ENCODE measurements at regions not wholly inside any gene's neighbourhood (a gene's known extent, or its start where the extent isn't known, plus 50 kb on each side); places are given as distances from the start of the nearest gene placed in this dataset.
A peak's percentile ranks its signal among the peaks of the same experiment; 100 is the strongest.

- Mint-ChIP-seq H3K27me3 (no peaks in the 10 kb centered on the region), H3K4me1 (no peaks in the 10 kb centered on the region), H3K36me3 (no peaks in the 10 kb centered on the region), H3K9me3 (no peaks in the 10 kb centered on the region), H3K4me3 (no peak overlapping the region), H3K27ac (no peak overlapping the region)
- ATAC-seq (replicated peaks) = no peak
- DNase-seq = no peak
Observed at GRCh38 chr9:80883426-80883825, 805.9 kb downstream of the TLE1 start.

DNA sequence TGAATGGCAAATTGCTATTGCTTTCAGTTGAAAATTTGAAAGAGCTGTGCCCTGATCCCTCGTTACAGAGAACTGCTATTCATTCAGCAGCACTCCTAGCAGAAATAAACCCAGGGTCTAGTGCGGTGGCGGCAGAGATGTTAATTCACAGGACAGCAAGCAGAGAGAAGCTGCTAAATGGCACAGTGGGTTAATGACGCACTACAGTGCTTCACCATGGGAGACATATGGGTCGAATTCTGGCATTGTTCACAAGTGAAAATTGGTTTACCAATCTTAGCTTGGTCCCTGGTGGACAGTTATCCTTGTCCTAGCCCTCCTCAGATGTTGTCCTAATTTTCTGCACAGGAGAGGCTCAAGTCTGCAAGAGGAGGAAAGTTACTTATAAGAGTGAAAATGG is 807.4 kb downstream of the TLE1 start:
- Mint-ChIP-seq H3K27ac (no peak overlapping the region), H3K27me3 (no peaks in the 10 kb centered on the region), H3K4me3 (no peak overlapping the region), H3K4me1 (no peaks in the 10 kb centered on the region), H3K9me3 (no peaks in the 10 kb centered on the region), H3K36me3 (no peaks in the 10 kb centered on the region)
- DNase-seq (no peak), ATAC-seq (replicated peaks) (no peak)

- no peaks in the 10 kb centered on the region for H3K27me3 Mint-ChIP-seq
- H3K4me1 Mint-ChIP-seq = no peaks in the 10 kb centered on the region
- no peak overlapping the region for H3K27ac Mint-ChIP-seq
- H3K4me3 Mint-ChIP-seq = no peak overlapping the region
- ATAC-seq (replicated peaks) (no peak), DNase-seq (no peak)
- no peaks in the 10 kb centered on the region for H3K9me3 Mint-ChIP-seq
- no peaks in the 10 kb centered on the region for H3K36me3 Mint-ChIP-seq
Observed at GRCh38 chr9:80881320-80881719, 808.0 kb downstream of the TLE1 start.

DNA sequence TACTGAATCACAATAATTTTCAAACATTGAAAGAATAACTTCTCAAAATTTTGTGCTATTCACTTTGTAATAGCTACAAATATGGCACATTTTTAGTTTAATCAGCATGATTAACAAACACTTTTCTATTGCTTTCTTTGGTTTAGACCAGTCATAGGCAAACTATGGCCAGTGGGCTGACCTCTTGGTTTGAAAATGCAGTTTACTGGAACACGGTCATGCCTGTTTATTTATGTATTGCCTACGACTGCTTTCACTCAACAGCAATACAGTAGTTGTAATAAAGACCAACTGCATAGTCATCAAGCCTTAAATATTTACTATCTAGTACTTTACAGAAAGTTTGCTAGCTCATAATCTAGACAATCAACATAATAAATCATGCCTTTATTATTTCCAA is 810.8 kb downstream of the TLE1 start:
- H3K27ac Mint-ChIP-seq = no peak overlapping the region
- DNase-seq (no peak), ATAC-seq (replicated peaks) (no peak)
- no peak overlapping the region for H3K4me3 Mint-ChIP-seq
- H3K4me1 Mint-ChIP-seq = no peaks in the 10 kb centered on the region
- no peaks in the 10 kb centered on the region for H3K9me3 Mint-ChIP-seq
- peaks cover 0 to 6% of the 10 kb centered on the region in 2 donors for H3K27me3 Mint-ChIP-seq
- no peaks in the 10 kb centered on the region for H3K36me3 Mint-ChIP-seq

DNA sequence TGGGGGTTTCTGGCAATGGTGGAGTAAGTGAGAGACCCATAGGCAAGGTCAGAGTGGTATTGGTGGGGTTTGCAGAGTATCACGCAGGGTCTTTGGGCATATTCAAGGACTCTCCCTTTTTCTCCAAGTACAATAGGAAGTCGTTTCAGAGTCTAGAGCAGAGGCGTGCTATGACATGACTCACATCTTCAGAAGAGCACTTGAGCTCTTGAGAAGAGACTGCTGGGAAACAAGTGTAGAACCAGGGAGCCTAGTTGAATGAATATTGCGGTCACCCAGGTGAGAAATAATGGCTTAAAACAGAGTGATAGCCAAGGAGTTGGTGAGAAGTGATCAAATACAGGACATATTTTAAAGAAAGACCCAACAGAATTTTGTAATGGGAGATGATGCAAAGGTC is 813.4 kb downstream of the TLE1 start:
- no peak for ATAC-seq (replicated peaks)
- Mint-ChIP-seq H3K27ac (no peak overlapping the region), H3K36me3 (no peaks in the 10 kb centered on the region), H3K4me1 (no peaks in the 10 kb centered on the region), H3K4me3 (no peak overlapping the region), H3K9me3 (no peaks in the 10 kb centered on the region), H3K27me3 (peaks cover 0 to 6% of the 10 kb centered on the region in 2 donors)
- no peak for DNase-seq

GRCh38 chr9:80874276-80874675 is 815.1 kb downstream of the TLE1 start:
- H3K27ac Mint-ChIP-seq = no peak overlapping the region
- H3K4me1 Mint-ChIP-seq = no peaks in the 10 kb centered on the region
- H3K9me3 Mint-ChIP-seq = no peaks in the 10 kb centered on the region
- DNase-seq (no peak), ATAC-seq (replicated peaks) (no peak)
- peaks cover 0 to 6% of the 10 kb centered on the region in 2 donors for H3K27me3 Mint-ChIP-seq
- no peaks in the 10 kb centered on the region for H3K36me3 Mint-ChIP-seq
- no peak overlapping the region for H3K4me3 Mint-ChIP-seq

GRCh38 chr9:80873861-80874260 is 815.5 kb downstream of the TLE1 start:
- peaks cover 0 to 6% of the 10 kb centered on the region in 2 donors for H3K27me3 Mint-ChIP-seq
- H3K4me1 Mint-ChIP-seq = no peaks in the 10 kb centered on the region
- ATAC-seq (replicated peaks) (no peak), DNase-seq (no peak)
- no peak overlapping the region for H3K27ac Mint-ChIP-seq
- H3K9me3 Mint-ChIP-seq = no peaks in the 10 kb centered on the region
- no peaks in the 10 kb centered on the region for H3K36me3 Mint-ChIP-seq
- no peak overlapping the region for H3K4me3 Mint-ChIP-seq

GRCh38 chr9:80871596-80871995 is 817.8 kb downstream of the TLE1 start:
- Mint-ChIP-seq H3K27ac (no peak overlapping the region), H3K9me3 (peaks cover 9 to 17% of the 10 kb centered on the region in 2 donors), H3K4me3 (no peak overlapping the region), H3K4me1 (no peaks in the 10 kb centered on the region), H3K27me3 (peaks cover 0 to 6% of the 10 kb centered on the region in 2 donors), H3K36me3 (peaks cover 2 to 14% of the 10 kb centered on the region in 2 donors)
- ATAC-seq (replicated peaks) (no peak), DNase-seq (no peak)

- no peak overlapping the region for H3K4me3 Mint-ChIP-seq
- H3K9me3 Mint-ChIP-seq = peaks cover 9 to 20% of the 10 kb centered on the region in 2 donors
- DNase-seq (no peak), ATAC-seq (replicated peaks) (no peak)
- peaks cover 2 to 14% of the 10 kb centered on the region in 2 donors for H3K36me3 Mint-ChIP-seq
- H3K27me3 Mint-ChIP-seq = no peaks in the 10 kb centered on the region
- H3K27ac Mint-ChIP-seq = no peak overlapping the region
- H3K4me1 Mint-ChIP-seq = no peaks in the 10 kb centered on the region
Observed at GRCh38 chr9:80867731-80868130, 821.6 kb downstream of the TLE1 start.

- peaks cover 9 to 20% of the 10 kb centered on the region in 2 donors for H3K9me3 Mint-ChIP-seq
- no peaks in the 10 kb centered on the region for H3K4me1 Mint-ChIP-seq
- DNase-seq (no peak), ATAC-seq (replicated peaks) (no peak)
- H3K36me3 Mint-ChIP-seq = peaks cover 2 to 14% of the 10 kb centered on the region in 2 donors
- H3K27ac Mint-ChIP-seq = no peak overlapping the region
- no peak overlapping the region for H3K4me3 Mint-ChIP-seq
- no peaks in the 10 kb centered on the region for H3K27me3 Mint-ChIP-seq
Observed at GRCh38 chr9:80866576-80867227, 822.6 kb downstream of the TLE1 start.

- ATAC-seq (replicated peaks) (no peak), DNase-seq (no peak)
- no peaks in the 10 kb centered on the region for H3K4me1 Mint-ChIP-seq
- no peak overlapping the region for H3K27ac Mint-ChIP-seq
- peaks cover 9 to 20% of the 10 kb centered on the region in 2 donors for H3K9me3 Mint-ChIP-seq
- H3K27me3 Mint-ChIP-seq = no peaks in the 10 kb centered on the region
- H3K4me3 Mint-ChIP-seq = no peak overlapping the region
- peaks cover 2 to 14% of the 10 kb centered on the region in 2 donors for H3K36me3 Mint-ChIP-seq
Observed at GRCh38 chr9:80866121-80866520, 823.2 kb downstream of the TLE1 start.

- DNase-seq (no peak), ATAC-seq (replicated peaks) (no peak)
- Mint-ChIP-seq H3K4me3 (no peak overlapping the region), H3K4me1 (peaks cover 2 to 8% of the 10 kb centered on the region in 2 donors), H3K9me3 (peaks cover 0 to 3% of the 10 kb centered on the region in 2 donors), H3K27me3 (no peaks in the 10 kb centered on the region), H3K36me3 (no peaks in the 10 kb centered on the region), H3K27ac (no peak overlapping the region)
Observed at GRCh38 chr9:80843028-80843427, 846.3 kb downstream of the TLE1 start.

- no peaks in the 10 kb centered on the region for H3K36me3 Mint-ChIP-seq
- ATAC-seq (replicated peaks) (no peak), DNase-seq (no peak)
- H3K4me3 Mint-ChIP-seq = no peak overlapping the region
- H3K9me3 Mint-ChIP-seq = peaks cover 0 to 2% of the 10 kb centered on the region in 2 donors
- peaks cover 2 to 8% of the 10 kb centered on the region in 2 donors for H3K4me1 Mint-ChIP-seq
- no peaks in the 10 kb centered on the region for H3K27me3 Mint-ChIP-seq
- H3K27ac Mint-ChIP-seq = no peak overlapping the region
Observed at GRCh38 chr9:80842389-80842788, 847.0 kb downstream of the TLE1 start.

DNA sequence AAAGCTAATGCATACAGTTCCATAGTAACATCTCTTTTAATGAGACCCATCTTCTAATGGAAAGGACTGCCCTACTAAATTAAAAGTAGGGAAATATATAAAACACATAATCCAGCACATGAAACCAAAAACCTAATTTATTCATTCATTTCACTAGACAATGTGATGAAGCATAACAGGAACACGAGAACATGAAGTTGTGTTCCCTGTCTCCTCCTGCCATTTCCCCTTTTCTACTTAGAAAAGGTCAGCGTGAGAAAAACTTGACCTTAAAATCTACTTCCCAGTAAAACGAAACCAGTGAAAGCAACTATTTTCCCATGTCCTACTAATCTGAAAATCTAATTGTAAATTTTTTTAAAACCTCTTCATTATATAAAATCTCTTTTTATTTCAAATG is 847.5 kb downstream of the TLE1 start:
- no peaks in the 10 kb centered on the region for H3K27me3 Mint-ChIP-seq
- ATAC-seq (replicated peaks) = peak; percentile 54 to 55
- DNase-seq = no peak
- no peaks in the 10 kb centered on the region for H3K36me3 Mint-ChIP-seq
- peaks cover 2 to 8% of the 10 kb centered on the region in 2 donors for H3K4me1 Mint-ChIP-seq
- no peak overlapping the region for H3K27ac Mint-ChIP-seq
- H3K9me3 Mint-ChIP-seq = peaks cover 0 to 2% of the 10 kb centered on the region in 2 donors
- H3K4me3 Mint-ChIP-seq = no peak overlapping the region

DNA sequence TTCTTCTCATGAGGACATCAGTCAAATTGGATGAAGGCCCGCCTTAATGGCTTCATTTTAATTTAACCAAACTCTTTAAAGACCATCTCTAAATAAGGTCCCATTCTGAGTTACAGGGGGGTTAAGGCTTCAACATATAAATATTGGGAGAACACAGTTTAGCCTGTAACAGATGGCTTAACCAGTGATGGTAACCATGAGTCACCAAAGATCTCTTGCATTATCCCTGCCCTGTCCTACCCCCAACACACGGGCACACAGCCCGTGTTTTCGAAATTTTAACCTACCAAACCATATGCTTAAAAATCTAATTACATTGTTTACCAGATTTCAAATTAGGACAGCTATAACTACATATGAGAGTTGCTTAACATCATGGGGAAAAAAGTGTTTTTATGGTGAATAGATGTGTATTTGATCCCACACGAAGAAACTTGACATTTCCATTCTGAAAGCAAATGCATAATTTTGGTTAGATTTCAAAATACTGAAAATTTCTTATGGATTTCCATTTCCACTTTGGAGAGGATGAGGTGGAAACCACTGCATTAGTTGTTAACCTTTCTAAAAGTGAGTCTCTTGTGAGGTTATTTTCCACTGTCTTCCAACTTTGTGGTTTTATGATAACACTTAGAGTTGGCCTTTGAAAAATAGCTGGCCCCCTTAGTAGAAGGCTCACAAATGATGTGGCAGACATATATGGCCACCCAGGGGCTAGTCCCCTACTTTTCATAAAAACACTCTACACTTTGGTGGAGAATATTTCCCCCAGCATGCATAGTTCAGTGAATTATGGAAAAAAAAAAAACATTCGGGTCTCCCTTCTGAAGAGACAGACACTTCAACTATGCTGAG is 849.3 kb downstream of the TLE1 start:
- ATAC-seq (replicated peaks) (peak in 1 of 2 donors; percentile 25), DNase-seq (no peak)
- peaks cover 2 to 8% of the 10 kb centered on the region in 2 donors for H3K4me1 Mint-ChIP-seq
- H3K9me3 Mint-ChIP-seq = no peaks in the 10 kb centered on the region
- H3K36me3 Mint-ChIP-seq = no peaks in the 10 kb centered on the region
- H3K27ac Mint-ChIP-seq = no peak overlapping the region
- no peaks in the 10 kb centered on the region for H3K27me3 Mint-ChIP-seq
- no peak overlapping the region for H3K4me3 Mint-ChIP-seq
